Left lung (tissue), 4 donors: ENCODE measurements at regions not wholly inside any gene's neighbourhood (a gene's known extent, or its start where the extent isn't known, plus 50 kb on each side); places are given as distances from the start of the nearest gene placed in this dataset.

Experiments
- ATAC-seq: fragments of 200-7000 bp; cut with Tn5 transposase; one replicate; pipeline ENCODE4 v1.9.1; 2020; ENCODE audit warnings: moderate library complexity
- DNase-seq, 4 donors: peaks; one replicate each; pipeline ENCODE4 v3.0.0-alpha.2; 2013 to 2020
- H3K27ac ChIP-seq, 2 donors: fragments of 200-600 bp; sonication (generic) in 1 of 2; one replicate each; pipeline versions ENCODE4 v1.5.0 to v1.8.0; 2020 to 2021
- H3K27me3 ChIP-seq, 2 donors: fragments of 200-600 bp; sonication (generic) in 1 of 2; one replicate each; pipeline versions ENCODE4 v1.5.0 to v1.8.0; 2020 to 2021
- H3K36me3 ChIP-seq, 2 donors: fragments of 200-600 bp; sonication (generic) in 1 of 2; one replicate each; pipeline versions ENCODE4 v1.5.0 to v1.8.0; 2020 to 2021
- H3K4me1 ChIP-seq, 2 donors: fragments of 200-600 bp; one replicate each; pipeline ENCODE4 v1.8.0; 2021
- H3K4me3 ChIP-seq, 2 donors: fragments of 200-600 bp; sonication (generic) in 1 of 2; one replicate each; pipeline versions ENCODE4 v1.5.0 to v1.8.0; 2020 to 2021; ENCODE audit warnings: mild to moderate bottlenecking in 1 of 2
- H3K9me3 ChIP-seq, 2 donors: fragments of 200-600 bp; sonication (generic) in 1 of 2; one replicate each; pipeline versions ENCODE4 v1.5.0 to v1.8.0; 2020 to 2021
- intact Hi-C, 2 donors: fragments of 100-400 bp; cut with DNase I; formaldehyde crosslinking; loops; one replicate each; pipeline versions ENCODE4 v1.11.2 to v1.14.2; 2022
- TF ChIP-seq, protein P1 (sequence below), 2 donors: fragments of 200-600 bp; sonication (generic) in 1 of 2; IDR thresholded peaks; one replicate each; pipeline versions ENCODE4 v1.5.0 to v1.8.0; 2021; ENCODE audit warnings: antibody characterized with exemption in 2 of 2
- donor health status: DM: no; HTN: yes; CAD: no.
- donor health status: DM: no; HTN: no; CAD: no.

DNA sequence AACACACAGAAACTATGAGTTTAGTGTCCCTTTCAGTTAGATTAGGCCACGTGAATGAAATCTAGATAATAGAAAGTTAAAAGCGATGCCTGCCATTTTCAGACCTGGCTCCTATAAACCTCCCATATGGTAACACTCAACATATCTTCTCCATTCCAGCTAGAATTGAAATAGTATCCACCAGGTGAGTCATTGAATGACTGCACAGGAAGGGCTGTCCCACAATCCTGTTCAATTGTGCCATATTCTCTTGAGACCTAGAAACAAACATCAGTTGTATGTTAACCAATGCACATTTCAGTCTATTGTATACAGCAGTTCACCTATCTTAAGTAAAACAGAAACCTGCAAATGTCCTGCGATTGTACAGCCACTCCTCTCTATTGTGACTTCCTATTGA, 659.3 kb upstream of the SLIT2 start:
- H3K4me3 ChIP-seq, result no peak overlapping the region
- no peaks in the 10 kb centered on the region for H3K36me3 ChIP-seq
- no peaks in the 10 kb centered on the region for H3K4me1 ChIP-seq
- no peak for DNase-seq
- intact Hi-C loops, result no loop called here
- H3K27me3 ChIP-seq, result no peaks in the 10 kb centered on the region
- H3K9me3 ChIP-seq, result no peaks in the 10 kb centered on the region
- H3K27ac ChIP-seq, result no peak overlapping the region
- no peak for ATAC-seq
- TF ChIP-seq, protein P1, sequence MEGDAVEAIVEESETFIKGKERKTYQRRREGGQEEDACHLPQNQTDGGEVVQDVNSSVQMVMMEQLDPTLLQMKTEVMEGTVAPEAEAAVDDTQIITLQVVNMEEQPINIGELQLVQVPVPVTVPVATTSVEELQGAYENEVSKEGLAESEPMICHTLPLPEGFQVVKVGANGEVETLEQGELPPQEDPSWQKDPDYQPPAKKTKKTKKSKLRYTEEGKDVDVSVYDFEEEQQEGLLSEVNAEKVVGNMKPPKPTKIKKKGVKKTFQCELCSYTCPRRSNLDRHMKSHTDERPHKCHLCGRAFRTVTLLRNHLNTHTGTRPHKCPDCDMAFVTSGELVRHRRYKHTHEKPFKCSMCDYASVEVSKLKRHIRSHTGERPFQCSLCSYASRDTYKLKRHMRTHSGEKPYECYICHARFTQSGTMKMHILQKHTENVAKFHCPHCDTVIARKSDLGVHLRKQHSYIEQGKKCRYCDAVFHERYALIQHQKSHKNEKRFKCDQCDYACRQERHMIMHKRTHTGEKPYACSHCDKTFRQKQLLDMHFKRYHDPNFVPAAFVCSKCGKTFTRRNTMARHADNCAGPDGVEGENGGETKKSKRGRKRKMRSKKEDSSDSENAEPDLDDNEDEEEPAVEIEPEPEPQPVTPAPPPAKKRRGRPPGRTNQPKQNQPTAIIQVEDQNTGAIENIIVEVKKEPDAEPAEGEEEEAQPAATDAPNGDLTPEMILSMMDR (IDR thresholded peaks at IDR 0.05), result no peak

DNA sequence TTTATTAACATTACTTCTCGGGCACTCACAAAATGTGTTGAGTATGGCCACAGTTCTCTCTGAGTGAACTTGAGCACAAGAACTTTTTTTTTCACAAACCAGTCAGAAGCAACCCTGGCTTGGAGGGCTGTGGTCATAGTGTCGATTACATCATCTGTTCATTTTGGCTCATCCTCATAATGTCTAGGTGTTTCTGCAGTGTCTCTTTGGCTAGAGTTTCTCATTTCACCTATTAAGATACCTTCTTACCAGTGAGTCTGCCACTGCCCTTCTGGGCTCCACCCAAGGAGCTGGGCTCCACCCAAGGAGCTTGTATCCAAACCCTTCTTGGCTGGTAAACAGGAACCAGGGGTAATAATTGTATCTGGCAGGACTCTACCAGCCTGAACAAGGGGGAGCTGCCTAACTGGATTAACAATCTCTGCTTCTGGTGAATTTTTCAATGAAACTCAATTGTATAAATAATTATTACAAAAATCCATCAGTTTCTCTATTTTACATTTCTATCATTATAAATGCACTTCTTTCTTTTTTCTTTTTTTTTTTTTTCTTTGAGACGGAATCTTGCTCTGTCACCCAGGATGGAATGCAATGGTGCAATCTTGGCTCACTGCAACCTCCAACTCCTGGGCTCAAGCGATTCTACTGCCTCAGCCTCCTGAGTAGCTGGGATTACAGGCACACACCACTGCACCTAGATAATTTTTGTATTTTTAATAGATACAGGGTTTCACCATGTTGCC, 667.7 kb upstream of the SLIT2 start:
- TF ChIP-seq, protein P1 (IDR thresholded peaks at IDR 0.05), result no peak
- intact Hi-C loops, result no loop called here
- Histone ChIP-seq H3K4me1 (no peaks in the 10 kb centered on the region), H3K27ac (no peak overlapping the region), H3K4me3 (no peak overlapping the region), H3K27me3 (no peaks in the 10 kb centered on the region), H3K36me3 (no peaks in the 10 kb centered on the region), H3K9me3 (no peaks in the 10 kb centered on the region)
- DNase-seq, result no peak
- no peak for ATAC-seq

DNA sequence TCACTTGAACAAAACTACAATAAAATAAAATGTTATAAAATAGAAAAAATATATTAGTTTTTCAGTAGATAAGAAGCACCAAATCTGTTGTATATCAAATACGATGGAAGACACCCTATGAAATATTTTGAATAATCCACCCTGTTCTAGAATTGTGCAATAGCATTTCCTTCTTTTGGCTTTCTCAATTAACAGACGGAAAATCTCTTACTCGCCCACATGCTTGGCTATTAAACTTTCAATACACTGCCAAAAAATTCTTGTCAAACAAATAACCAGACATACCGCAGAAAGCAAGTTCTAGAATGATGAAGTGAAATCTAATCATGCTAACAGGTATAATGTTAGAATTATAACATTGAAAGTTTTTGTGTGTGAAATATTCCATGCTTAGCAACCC, 671.6 kb upstream of the SLIT2 start:
- Histone ChIP-seq H3K9me3 (no peaks in the 10 kb centered on the region), H3K27ac (no peak overlapping the region), H3K27me3 (no peaks in the 10 kb centered on the region), H3K4me3 (no peak overlapping the region), H3K4me1 (no peaks in the 10 kb centered on the region), H3K36me3 (no peaks in the 10 kb centered on the region)
- TF ChIP-seq, protein P1 (IDR thresholded peaks at IDR 0.05), result no peak
- ATAC-seq, result peak; percentile 37
- DNase-seq, result peak in 2 of 4 donors; percentile 66 to 81
- intact Hi-C loops, result no loop called here

DNA sequence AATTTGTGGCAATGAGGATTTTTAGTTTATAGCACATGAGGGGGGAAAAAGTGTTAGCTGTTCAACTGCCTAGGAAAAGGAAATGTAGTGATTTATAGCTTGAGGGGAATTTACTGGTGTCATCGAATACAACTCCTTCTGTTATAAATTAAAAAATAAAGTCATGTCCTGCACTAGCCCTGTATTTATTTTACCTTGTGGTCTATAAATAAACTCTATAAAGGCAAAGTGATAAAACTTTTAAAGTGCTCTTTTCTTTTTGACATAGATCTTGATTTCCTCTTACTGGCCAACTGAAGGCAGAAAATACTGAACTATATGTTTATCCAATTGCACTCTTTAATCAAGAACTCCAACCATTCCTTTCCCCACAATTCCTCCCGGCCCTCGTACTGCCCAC, 672.1 kb upstream of the SLIT2 start:
- TF ChIP-seq, protein P1 (IDR thresholded peaks at IDR 0.05), result no peak
- Histone ChIP-seq H3K36me3 (no peaks in the 10 kb centered on the region), H3K4me3 (no peak overlapping the region), H3K9me3 (no peaks in the 10 kb centered on the region), H3K4me1 (no peaks in the 10 kb centered on the region), H3K27me3 (no peaks in the 10 kb centered on the region), H3K27ac (no peak overlapping the region)
- DNase-seq, result no peak
- no peak for ATAC-seq
- intact Hi-C loops, result no loop called here

DNA sequence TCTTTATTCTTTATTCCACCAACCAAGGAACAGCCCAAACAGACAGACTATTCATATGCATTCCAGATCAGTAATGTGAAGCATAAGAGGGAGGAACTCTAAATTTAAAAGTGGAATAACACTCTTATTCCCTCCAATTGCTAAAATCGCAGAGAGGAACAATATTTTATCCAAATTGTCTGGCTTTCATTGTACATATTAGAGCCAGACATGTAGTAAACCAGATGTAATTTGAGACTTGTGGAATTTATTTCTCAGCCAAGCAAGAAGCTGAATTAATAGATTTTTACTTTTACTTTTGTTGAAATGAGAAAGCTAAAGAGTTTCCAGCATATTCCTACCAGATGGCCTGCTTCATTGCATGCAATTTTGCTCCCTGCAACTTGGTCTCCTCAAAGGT, 674.6 kb upstream of the SLIT2 start:
- Histone ChIP-seq H3K27ac (peak overlapping the region in 1 of 2 donors; percentile 4), H3K27me3 (no peaks in the 10 kb centered on the region)
- intact Hi-C loops, result no loop called here

More for the DNA sequence above, 674.6 kb upstream of the SLIT2 start:
- Histone ChIP-seq H3K4me3 (no peak overlapping the region), H3K36me3 (no peaks in the 10 kb centered on the region), H3K4me1 (no peaks in the 10 kb centered on the region), H3K9me3 (no peaks in the 10 kb centered on the region)
- DNase-seq (peak in 2 of 4 donors; percentile 38 to 54), ATAC-seq (peak; percentile 27)
- TF ChIP-seq, protein P1 (IDR thresholded peaks at IDR 0.05), result no peak
